Activated CD4-positive, CD25-positive, alpha-beta regulatory T cell treated with anti-CD3 and anti-CD28 coated beads, Interleukin-2, amount 50 U/mL, for 72 hours (primary cell): ENCODE measurements at regions not wholly inside any gene's neighbourhood (a gene's known extent, or its start where the extent isn't known, plus 50 kb on each side); places are given as distances from the start of the nearest gene placed in this dataset.
"Not testable (repeated sequence)": the region's sequence is repeated elsewhere in the genome, so short reads cannot be mapped to it uniquely, and the experiment has no call there.

Experiments
- DNase-seq: peaks from one replicate; pipeline ENCODE4 v3.0.0; 2021

GRCh38 chr10:11403646-11404045 lies 207.8 kb downstream of the USP6NL start:
- not testable (repeated sequence) for DNase-seq

- DNase-seq = peak; percentile 60
Observed at GRCh38 chr10:11403116-11403515, 208.3 kb downstream of the USP6NL start.

GRCh38 chr10:11402392-11402791 lies 209.1 kb downstream of the USP6NL start:
- no peak for DNase-seq

- no peak for DNase-seq
Observed at GRCh38 chr10:11401264-11402235, 209.9 kb downstream of the USP6NL start.

- no peak for DNase-seq
Observed at GRCh38 chr10:11397980-11398580, 213.4 kb downstream of the USP6NL start.

GRCh38 chr10:11397077-11397965 lies 214.1 kb downstream of the USP6NL start:
- no peak for DNase-seq

- DNase-seq = no peak
Observed at GRCh38 chr10:11396311-11396955, 215.0 kb downstream of the USP6NL start.

- no peak for DNase-seq
Observed at GRCh38 chr10:11395581-11396310, 215.7 kb downstream of the USP6NL start.

- no peak for DNase-seq
Observed at GRCh38 chr10:11395161-11395560, 216.3 kb downstream of the USP6NL start.

GRCh38 chr10:11393858-11394257 lies 217.6 kb downstream of the USP6NL start:
- no peak for DNase-seq

GRCh38 chr10:11392776-11393175 lies 218.7 kb downstream of the USP6NL start:
- DNase-seq = no peak

- no peak for DNase-seq
Observed at GRCh38 chr10:11388996-11389395, 222.5 kb downstream of the USP6NL start.

- no peak for DNase-seq
Observed at GRCh38 chr10:11387551-11388222, 223.8 kb downstream of the USP6NL start.

GRCh38 chr10:11387044-11387443 lies 224.4 kb downstream of the USP6NL start:
- DNase-seq = no peak
